HCT116 (cell line): ENCODE measurements at regions not wholly inside any gene's neighbourhood (a gene's known extent, or its start where the extent isn't known, plus 50 kb on each side); places are given as distances from the start of the nearest gene placed in this dataset.

Experiments
- ATAC-seq: fragments of 200-7000 bp; cut with Tn5 transposase; 2 replicates; pipeline ENCODE4 v1.9.1; 2020; ENCODE audit warnings: mild to moderate bottlenecking, moderate library complexity
- BruUV-seq: library from RNA; stranded (reverse); fragments of 400-500 nt; replicated peaks from 2 replicates; lab custom pipeline; 2021; lab: Mats Ljungman, UMichigan
- CTCF ChIA-PET: fragments of 300-600 bp; sonication (Branson Sonifier 250); formaldehyde crosslinking; loops from one replicate; lab custom pipeline; 2021; ENCODE audit warnings: antibody characterized with exemption; lab: Charles Lee
- POLR2A ChIA-PET: fragments of 300-600, 350-600 bp; sonication (Branson Sonifier 250); formaldehyde crosslinking; loops from one replicate; lab custom pipeline; 2021; ENCODE audit warnings: antibody characterized with exemption; lab: Charles Lee
- RAD21 ChIA-PET, 2 experiments: fragments of 300-600 bp; sonication (Branson Sonifier 250); formaldehyde crosslinking; loops; one replicate each; lab custom pipeline; 2023; ENCODE audit warnings: low total read pairs in 2 of 2; ENCODE audit not compliant: uncharacterized antibody in 2 of 2, unreplicated experiment in 2 of 2, low non-redundant PET in 1 of 2; lab: Charles Lee
- DNase-seq: peaks from one replicate; pipeline ENCODE4 v3.0.0-alpha.2; 2010; ENCODE audit warnings: low read depth, low spot score
- H2AFZ ChIP-seq: fragments of 200-600 bp; shearing (Covaris generic), sonication (generic); 2 replicates; pipeline ENCODE4 v1.6.1; 2017; ENCODE audit warnings: low read depth, mixed run types, mixed read lengths, antibody characterized with exemption, low read length; ENCODE audit not compliant: poor library complexity, severe bottlenecking
- H3K27ac ChIP-seq: 2 replicates; pipeline ENCODE4 v1.5.1; 2012; ENCODE audit warnings: low read depth, low read length
- H3K27me3 ChIP-seq: fragments of 200-600 bp; sonication (generic); 2 replicates; pipeline ENCODE4 v1.6.1; 2016; ENCODE audit warnings: mixed run types, low read length, mixed read lengths; ENCODE audit not compliant: insufficient read depth
- H3K36me3 ChIP-seq, 2 experiments: fragments of 200-500 bp in 1 of 2; fragments of 200-600 bp in 1 of 2; sonication (Bioruptor generic) in 1 of 2; sonication (generic) in 1 of 2; 2 replicates each; pipeline versions ENCODE4 v1.5.1 to v1.6.1; 2014 to 2016; ENCODE audit warnings: low read length in 2 of 2, inconsistent platforms in 1 of 2, mixed read lengths in 1 of 2, mixed run types in 1 of 2; ENCODE audit not compliant: insufficient read depth in 2 of 2, control insufficient read depth in 1 of 2
- H3K4me1 ChIP-seq, 2 experiments: fragments of 200-600 bp in 1 of 2; sonication (generic) in 1 of 2; 2 replicates each; pipeline versions ENCODE4 v1.5.1 to v1.6.1; 2012 to 2017; ENCODE audit warnings: low read length in 2 of 2, inconsistent platforms in 1 of 2, mild to moderate bottlenecking in 1 of 2, mixed read lengths in 1 of 2, mixed run types in 1 of 2, moderate library complexity in 1 of 2; ENCODE audit not compliant: insufficient read depth in 2 of 2, control insufficient read depth in 1 of 2
- H3K4me2 ChIP-seq: fragments of 200-600 bp; sonication (generic); 2 replicates; pipeline ENCODE4 v1.6.1; 2017; ENCODE audit warnings: mixed run types, low read length, mixed read lengths
- H3K4me3 ChIP-seq, 2 experiments: fragments of 200-600 bp in 1 of 2; sonication (generic) in 1 of 2; replicated peaks in 1 of 2; 2 replicates each; pipeline ENCODE4 v1.5.1; 2011 to 2016; ENCODE audit warnings: low read length in 2 of 2, control low read depth in 1 of 2, low read depth in 1 of 2, mild to moderate bottlenecking in 1 of 2, mixed read lengths in 1 of 2, mixed run types in 1 of 2
- H3K79me2 ChIP-seq: fragments of 200-600 bp; sonication (generic); 2 replicates; pipeline ENCODE4 v1.6.1; 2017; ENCODE audit warnings: mild to moderate bottlenecking, mixed run types, low read length, moderate library complexity, mixed read lengths; ENCODE audit not compliant: insufficient read depth
- H3K9ac ChIP-seq: fragments of 200-600 bp; sonication (generic); 2 replicates; pipeline ENCODE4 v1.6.1; 2016; ENCODE audit warnings: low read length, mixed read lengths
- H3K9me2 ChIP-seq: fragments of 200-600 bp; sonication (generic), shearing (Covaris generic); 2 replicates; pipeline ENCODE4 v1.6.1; 2017; ENCODE audit warnings: mixed run types, mild to moderate bottlenecking, moderate library complexity; ENCODE audit not compliant: insufficient read depth
- H3K9me3 ChIP-seq, 2 experiments: fragments of 200-500 bp in 1 of 2; fragments of 200-600 bp in 1 of 2; sonication (Bioruptor generic) in 1 of 2; sonication (generic) in 1 of 2; 2 replicates each; pipeline ENCODE4 v1.6.1; 2014 to 2017; ENCODE audit warnings: low read length in 2 of 2, mixed read lengths in 2 of 2, inconsistent platforms in 1 of 2, low read depth in 1 of 2, mild to moderate bottlenecking in 1 of 2, mixed run types in 1 of 2, moderate library complexity in 1 of 2; ENCODE audit not compliant: control insufficient read depth in 1 of 2, insufficient read depth in 1 of 2
- H4K20me1 ChIP-seq: fragments of 200-600 bp; sonication (generic), shearing (Covaris generic); 2 replicates; pipeline ENCODE4 v1.6.1; 2017; ENCODE audit warnings: mixed run types, mild to moderate bottlenecking, moderate library complexity; ENCODE audit not compliant: insufficient read depth
- CBX3 ChIP-seq: IDR thresholded peaks from 2 replicates; pipeline ENCODE4 v1.6.1; 2012; ENCODE audit warnings: low read depth
- ELF1 ChIP-seq: IDR thresholded peaks from 2 replicates; pipeline ENCODE4 v1.6.1; 2012; ENCODE audit warnings: low read depth, borderline replicate concordance
- FOSL1 ChIP-seq: IDR thresholded peaks from 2 replicates; pipeline ENCODE4 v1.6.1; 2012; ENCODE audit warnings: low read depth
- POLR2A ChIP-seq: IDR thresholded peaks from 2 replicates; pipeline ENCODE4 v1.7.0; 2011; ENCODE audit warnings: borderline replicate concordance; ENCODE audit not compliant: insufficient read depth, insufficient read length; ENCODE audit errors: extremely low read depth
- RAD21 ChIP-seq: IDR thresholded peaks from 2 replicates; pipeline ENCODE4 v1.6.1; 2012; ENCODE audit warnings: low read depth, mild to moderate bottlenecking
- TCF7L2 ChIP-seq: IDR thresholded peaks from 2 replicates; pipeline ENCODE4 v1.7.0; 2011; ENCODE audit warnings: borderline replicate concordance, inconsistent platforms; ENCODE audit not compliant: insufficient read depth, insufficient read length; ENCODE audit errors: extremely low read depth
- YY1 ChIP-seq: IDR thresholded peaks from 2 replicates; pipeline ENCODE4 v1.6.1; 2011; ENCODE audit warnings: low read length, low read depth, moderate library complexity, mild to moderate bottlenecking; ENCODE audit not compliant: insufficient replicate concordance; ENCODE audit errors: extremely low read depth
- ZNF274 ChIP-seq: fragments of 200-500 bp; sonication (Bioruptor generic); IDR thresholded peaks from 2 replicates; pipeline ENCODE4 v1.6.1; 2014; ENCODE audit warnings: mild to moderate bottlenecking, low read depth, low read length, inconsistent platforms
- intact Hi-C: fragments of 100-400 bp; cut with micrococcal nuclease; formaldehyde crosslinking; loops from 2 replicates; pipeline ENCODE4 v1.10.0; 2022
- TF ChIP-seq, protein P1 (sequence below): IDR thresholded peaks from 2 replicates; pipeline ENCODE4 v1.6.1; 2012; ENCODE audit warnings: low read depth
- TF ChIP-seq, protein P2 (sequence below), 3 experiments: fragments of 200-600 bp in 1 of 3; sonication (generic) in 1 of 3; IDR thresholded peaks in 2 of 3; conservative IDR thresholded peaks in 1 of 3; 2 replicates each; pipeline ENCODE4 v1.5.1; 2012 to 2017; ENCODE audit warnings: low read depth in 2 of 3, low read length in 2 of 3, antibody characterized with exemption in 1 of 3, borderline replicate concordance in 1 of 3, control low read depth in 1 of 3, mild to moderate bottlenecking in 1 of 3, mixed read lengths in 1 of 3, mixed run types in 1 of 3, moderate library complexity in 1 of 3; ENCODE audit not compliant: insufficient read depth in 1 of 3

DNA sequence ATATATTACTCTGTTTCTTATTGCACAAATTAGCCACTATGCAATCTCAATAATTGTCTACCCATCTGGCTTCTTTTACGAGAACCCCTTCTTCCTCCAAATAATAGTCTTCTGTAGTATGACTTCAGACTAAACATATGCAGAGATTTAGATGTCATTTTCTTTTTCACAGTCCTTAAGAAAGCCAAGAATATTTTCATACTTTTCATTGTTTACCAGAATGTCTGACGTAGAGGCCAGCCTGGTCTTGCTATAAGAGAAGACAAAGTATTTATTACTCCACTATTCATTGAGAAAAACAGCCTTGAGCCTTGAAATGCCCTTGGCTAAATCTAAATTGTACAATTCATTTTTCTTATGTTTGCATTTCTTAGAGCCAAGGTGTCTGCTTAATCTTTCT lies 714.9 kb upstream of the CXADR start (continued):
- TF ChIP-seq, protein P1, sequence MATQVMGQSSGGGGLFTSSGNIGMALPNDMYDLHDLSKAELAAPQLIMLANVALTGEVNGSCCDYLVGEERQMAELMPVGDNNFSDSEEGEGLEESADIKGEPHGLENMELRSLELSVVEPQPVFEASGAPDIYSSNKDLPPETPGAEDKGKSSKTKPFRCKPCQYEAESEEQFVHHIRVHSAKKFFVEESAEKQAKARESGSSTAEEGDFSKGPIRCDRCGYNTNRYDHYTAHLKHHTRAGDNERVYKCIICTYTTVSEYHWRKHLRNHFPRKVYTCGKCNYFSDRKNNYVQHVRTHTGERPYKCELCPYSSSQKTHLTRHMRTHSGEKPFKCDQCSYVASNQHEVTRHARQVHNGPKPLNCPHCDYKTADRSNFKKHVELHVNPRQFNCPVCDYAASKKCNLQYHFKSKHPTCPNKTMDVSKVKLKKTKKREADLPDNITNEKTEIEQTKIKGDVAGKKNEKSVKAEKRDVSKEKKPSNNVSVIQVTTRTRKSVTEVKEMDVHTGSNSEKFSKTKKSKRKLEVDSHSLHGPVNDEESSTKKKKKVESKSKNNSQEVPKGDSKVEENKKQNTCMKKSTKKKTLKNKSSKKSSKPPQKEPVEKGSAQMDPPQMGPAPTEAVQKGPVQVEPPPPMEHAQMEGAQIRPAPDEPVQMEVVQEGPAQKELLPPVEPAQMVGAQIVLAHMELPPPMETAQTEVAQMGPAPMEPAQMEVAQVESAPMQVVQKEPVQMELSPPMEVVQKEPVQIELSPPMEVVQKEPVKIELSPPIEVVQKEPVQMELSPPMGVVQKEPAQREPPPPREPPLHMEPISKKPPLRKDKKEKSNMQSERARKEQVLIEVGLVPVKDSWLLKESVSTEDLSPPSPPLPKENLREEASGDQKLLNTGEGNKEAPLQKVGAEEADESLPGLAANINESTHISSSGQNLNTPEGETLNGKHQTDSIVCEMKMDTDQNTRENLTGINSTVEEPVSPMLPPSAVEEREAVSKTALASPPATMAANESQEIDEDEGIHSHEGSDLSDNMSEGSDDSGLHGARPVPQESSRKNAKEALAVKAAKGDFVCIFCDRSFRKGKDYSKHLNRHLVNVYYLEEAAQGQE: no peak
- TF ChIP-seq POLR2A: no peak
- no peak for TF ChIP-seq YY1

DNA sequence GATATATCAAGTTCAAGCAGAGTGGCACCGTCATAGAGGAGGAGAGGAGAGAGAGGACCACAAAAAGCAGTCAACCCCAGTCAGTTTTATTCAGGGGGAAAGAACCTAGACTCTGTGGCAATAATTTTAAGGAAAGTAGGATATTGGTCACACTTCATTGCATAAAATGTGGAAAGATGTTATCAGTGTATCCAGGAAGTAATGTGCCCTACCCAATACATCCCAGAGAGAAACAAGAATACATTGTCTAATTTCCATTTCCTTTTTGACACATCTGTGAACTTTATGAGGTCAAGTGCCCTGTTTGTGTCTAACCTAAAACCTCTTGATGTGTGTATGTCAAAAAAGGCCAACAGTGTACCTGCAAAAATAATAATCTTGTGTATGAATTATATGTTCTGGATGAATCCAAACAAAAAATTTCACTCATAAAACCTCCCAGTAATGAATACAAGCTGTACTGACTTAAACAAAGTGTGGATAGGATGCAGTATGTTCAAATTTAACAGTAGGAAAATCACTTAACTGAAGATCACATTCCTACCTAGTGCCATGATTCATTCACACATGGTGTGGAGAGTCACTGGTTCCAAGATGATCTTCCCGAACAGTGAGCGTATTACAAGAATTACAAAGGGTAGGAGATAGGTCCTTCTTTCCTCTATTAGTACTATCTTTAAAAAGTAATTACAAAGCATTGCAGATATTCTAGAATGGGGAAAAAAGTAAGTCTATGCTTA lies 712.1 kb upstream of the CXADR start:
- TF ChIP-seq, protein P1: no peak
- TF ChIP-seq, protein P2, sequence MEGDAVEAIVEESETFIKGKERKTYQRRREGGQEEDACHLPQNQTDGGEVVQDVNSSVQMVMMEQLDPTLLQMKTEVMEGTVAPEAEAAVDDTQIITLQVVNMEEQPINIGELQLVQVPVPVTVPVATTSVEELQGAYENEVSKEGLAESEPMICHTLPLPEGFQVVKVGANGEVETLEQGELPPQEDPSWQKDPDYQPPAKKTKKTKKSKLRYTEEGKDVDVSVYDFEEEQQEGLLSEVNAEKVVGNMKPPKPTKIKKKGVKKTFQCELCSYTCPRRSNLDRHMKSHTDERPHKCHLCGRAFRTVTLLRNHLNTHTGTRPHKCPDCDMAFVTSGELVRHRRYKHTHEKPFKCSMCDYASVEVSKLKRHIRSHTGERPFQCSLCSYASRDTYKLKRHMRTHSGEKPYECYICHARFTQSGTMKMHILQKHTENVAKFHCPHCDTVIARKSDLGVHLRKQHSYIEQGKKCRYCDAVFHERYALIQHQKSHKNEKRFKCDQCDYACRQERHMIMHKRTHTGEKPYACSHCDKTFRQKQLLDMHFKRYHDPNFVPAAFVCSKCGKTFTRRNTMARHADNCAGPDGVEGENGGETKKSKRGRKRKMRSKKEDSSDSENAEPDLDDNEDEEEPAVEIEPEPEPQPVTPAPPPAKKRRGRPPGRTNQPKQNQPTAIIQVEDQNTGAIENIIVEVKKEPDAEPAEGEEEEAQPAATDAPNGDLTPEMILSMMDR (IDR thresholded peaks at IDR 0.05 in 2 of 3, conservative IDR thresholded peaks at IDR 0.05 in 1 of 3; ENCODE audit: borderline replicate concordance in 1 of 3, insufficient read depth in 1 of 3, low read depth in 2 of 3, low read length in 2 of 3): no peak
- TF ChIP-seq RAD21 (no peak), ZNF274 (no peak), CBX3 (no peak), ELF1 (no peak), FOSL1 (no peak), TCF7L2 (no peak)
- Histone ChIP-seq H2AFZ (no peak overlapping the region), H3K79me2 (no peaks in the 10 kb centered on the region), H3K9ac (no peak overlapping the region), H3K9me2 (no peaks in the 10 kb centered on the region), H3K27ac (no peak overlapping the region), H3K4me2 (no peak overlapping the region), H3K36me3 (no peaks in the 10 kb centered on the region), H3K27me3 (no peaks in the 10 kb centered on the region), H4K20me1 (no peaks in the 10 kb centered on the region), H3K4me1 (no peaks in the 10 kb centered on the region), H3K9me3 (peaks cover 23 to 31% of the 10 kb centered on the region in 2 experiments; a peak in 3 of 4 replicates), H3K4me3 (no peak overlapping the region)
- ChIA-PET CTCF (no interaction called here), POLR2A (no interaction called here), RAD21 (no interaction called here)
- BruUV-seq: no TSS peak
- intact Hi-C loops: no loop called here
- DNase-seq: no peak
- ATAC-seq: no peak
